Karpas-422 (cell line): ENCODE measurements at regions not wholly inside any gene's neighbourhood (a gene's known extent, or its start where the extent isn't known, plus 50 kb on each side); places are given as distances from the start of the nearest gene placed in this dataset.

Experiments used
- DNase-seq: peaks from one replicate; pipeline ENCODE4 v3.0.0-alpha.2; 2015
- H2AFZ ChIP-seq: fragments of 200-600 bp; sonication (generic); 2 replicates; pipeline ENCODE4 v1.6.1; 2014; ENCODE audit warnings: antibody characterized with exemption, low read length, mixed read lengths
- H3K27ac ChIP-seq: fragments of 200-600 bp; sonication (generic); 2 replicates; pipeline ENCODE4 v1.5.1; 2014; ENCODE audit warnings: mild to moderate bottlenecking, low read length, moderate library complexity
- H3K27me3 ChIP-seq: fragments of 200-600 bp; sonication (generic); 2 replicates; pipeline ENCODE4 v1.6.1; 2014; ENCODE audit warnings: low read length, mixed read lengths
- H3K36me3 ChIP-seq: fragments of 200-600 bp; sonication (generic); 2 replicates; pipeline ENCODE4 v1.6.1; 2014; ENCODE audit warnings: low read length, mixed read lengths; ENCODE audit not compliant: insufficient read depth
- H3K4me1 ChIP-seq: fragments of 200-600 bp; sonication (generic); 2 replicates; pipeline ENCODE4 v1.6.1; 2014; ENCODE audit warnings: mild to moderate bottlenecking, low read length, mixed read lengths
- H3K4me2 ChIP-seq: fragments of 200-600 bp; sonication (generic); 2 replicates; pipeline ENCODE4 v1.6.1; 2014; ENCODE audit warnings: low read length, low read depth, mild to moderate bottlenecking; ENCODE audit not compliant: poor library complexity, severe bottlenecking
- H3K4me3 ChIP-seq: fragments of 200-600 bp; sonication (generic); 2 replicates; pipeline ENCODE4 v1.5.1; 2014; ENCODE audit warnings: mild to moderate bottlenecking, antibody characterized with exemption, low read length, mixed read lengths
- H3K79me2 ChIP-seq: fragments of 200-600 bp; sonication (generic); 2 replicates; pipeline ENCODE4 v1.6.1; 2014; ENCODE audit warnings: mild to moderate bottlenecking, low read length, mixed read lengths
- H3K9ac ChIP-seq: fragments of 200-600 bp; sonication (generic); 2 replicates; pipeline ENCODE4 v1.6.0; 2014; ENCODE audit warnings: low read length
- H3K9me2 ChIP-seq: fragments of 200-600 bp; sonication (generic), shearing (Covaris generic); replicated peaks from 2 replicates; pipeline ENCODE4 v1.6.0; 2014; ENCODE audit warnings: mild to moderate bottlenecking, low read length, moderate library complexity; ENCODE audit not compliant: insufficient read depth
- H3K9me3 ChIP-seq: fragments of 300-700, 200-600 bp; sonication (generic); 2 replicates; pipeline ENCODE4 v1.6.1; 2014; ENCODE audit warnings: low read length, mixed read lengths
- H4K20me1 ChIP-seq: fragments of 200-600 bp; sonication (generic); 2 replicates; pipeline ENCODE4 v1.6.1; 2014; ENCODE audit warnings: mild to moderate bottlenecking, antibody characterized with exemption, low read length, low read depth; ENCODE audit not compliant: insufficient read depth

- Histone ChIP-seq H3K9me3 (no peaks in the 10 kb centered on the region), H3K4me3 (no peak overlapping the region), H3K36me3 (no peaks in the 10 kb centered on the region), H3K4me2 (no peak overlapping the region), H3K9ac (no peak overlapping the region), H4K20me1 (no peaks in the 10 kb centered on the region), H3K27ac (no peak overlapping the region), H3K4me1 (no peaks in the 10 kb centered on the region), H3K9me2 (no peaks in the 10 kb centered on the region), H2AFZ (no peak overlapping the region), H3K79me2 (no peaks in the 10 kb centered on the region), H3K27me3 (no peaks in the 10 kb centered on the region)
- no peak for DNase-seq
Measured at GRCh38 chr6:169932491-169932890, 181.1 kb downstream of the ERMARD start.

DNA sequence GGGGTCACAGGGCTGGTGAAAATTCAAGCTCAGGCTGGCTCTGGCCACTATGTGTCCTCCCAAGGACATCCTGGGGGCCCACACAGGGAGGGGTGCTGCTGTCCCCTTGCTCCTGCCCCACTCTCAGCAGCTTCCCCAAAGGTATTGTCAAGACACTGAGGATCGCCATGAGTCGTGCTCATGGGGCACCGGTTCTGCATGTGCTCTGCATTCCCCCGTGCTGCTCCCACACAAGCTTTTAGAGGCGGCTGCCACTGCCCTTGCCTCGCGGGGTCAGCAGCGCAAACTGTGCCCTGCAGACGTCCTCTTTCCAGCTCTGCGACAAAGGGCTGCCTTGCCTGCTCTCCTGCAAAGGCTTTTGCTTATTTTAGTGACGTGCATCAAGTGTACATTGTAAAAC is 179.8 kb downstream of the ERMARD start:
- no peak overlapping the region for H3K4me2 ChIP-seq
- no peak for DNase-seq
- no peak overlapping the region for H3K27ac ChIP-seq
- no peaks in the 10 kb centered on the region for H4K20me1 ChIP-seq
- no peaks in the 10 kb centered on the region for H3K9me3 ChIP-seq
- H3K9me2 ChIP-seq: no peaks in the 10 kb centered on the region
- H3K27me3 ChIP-seq: no peaks in the 10 kb centered on the region
- H3K36me3 ChIP-seq: no peaks in the 10 kb centered on the region
- H3K9ac ChIP-seq: no peak overlapping the region
- no peak overlapping the region for H3K4me3 ChIP-seq
- H3K4me1 ChIP-seq: no peaks in the 10 kb centered on the region
- H3K79me2 ChIP-seq: no peaks in the 10 kb centered on the region
- H2AFZ ChIP-seq: no peak overlapping the region

- peak; percentile 47 for DNase-seq
- H3K4me2 ChIP-seq: no peak overlapping the region
- no peak overlapping the region for H3K27ac ChIP-seq
- no peak overlapping the region for H3K9ac ChIP-seq
- no peaks in the 10 kb centered on the region for H3K9me3 ChIP-seq
- no peak overlapping the region for H2AFZ ChIP-seq
- H3K9me2 ChIP-seq: no peaks in the 10 kb centered on the region
- no peaks in the 10 kb centered on the region for H3K36me3 ChIP-seq
- no peaks in the 10 kb centered on the region for H4K20me1 ChIP-seq
- H3K4me3 ChIP-seq: no peak overlapping the region
- H3K4me1 ChIP-seq: no peaks in the 10 kb centered on the region
- no peaks in the 10 kb centered on the region for H3K27me3 ChIP-seq
- no peaks in the 10 kb centered on the region for H3K79me2 ChIP-seq
Measured at GRCh38 chr6:169930799-169931198, 179.4 kb downstream of the ERMARD start.

GRCh38 chr6:169927711-169928110 is 176.3 kb downstream of the ERMARD start:
- H3K4me1 ChIP-seq: no peaks in the 10 kb centered on the region
- no peaks in the 10 kb centered on the region for H3K9me2 ChIP-seq
- H3K27ac ChIP-seq: no peak overlapping the region
- H3K27me3 ChIP-seq: no peaks in the 10 kb centered on the region
- no peak overlapping the region for H3K4me3 ChIP-seq
- no peak overlapping the region for H3K4me2 ChIP-seq
- H4K20me1 ChIP-seq: no peaks in the 10 kb centered on the region
- no peak overlapping the region for H3K9ac ChIP-seq
- no peaks in the 10 kb centered on the region for H3K36me3 ChIP-seq
- no peaks in the 10 kb centered on the region for H3K79me2 ChIP-seq
- no peaks in the 10 kb centered on the region for H3K9me3 ChIP-seq
- DNase-seq: no peak
- no peak overlapping the region for H2AFZ ChIP-seq

DNA sequence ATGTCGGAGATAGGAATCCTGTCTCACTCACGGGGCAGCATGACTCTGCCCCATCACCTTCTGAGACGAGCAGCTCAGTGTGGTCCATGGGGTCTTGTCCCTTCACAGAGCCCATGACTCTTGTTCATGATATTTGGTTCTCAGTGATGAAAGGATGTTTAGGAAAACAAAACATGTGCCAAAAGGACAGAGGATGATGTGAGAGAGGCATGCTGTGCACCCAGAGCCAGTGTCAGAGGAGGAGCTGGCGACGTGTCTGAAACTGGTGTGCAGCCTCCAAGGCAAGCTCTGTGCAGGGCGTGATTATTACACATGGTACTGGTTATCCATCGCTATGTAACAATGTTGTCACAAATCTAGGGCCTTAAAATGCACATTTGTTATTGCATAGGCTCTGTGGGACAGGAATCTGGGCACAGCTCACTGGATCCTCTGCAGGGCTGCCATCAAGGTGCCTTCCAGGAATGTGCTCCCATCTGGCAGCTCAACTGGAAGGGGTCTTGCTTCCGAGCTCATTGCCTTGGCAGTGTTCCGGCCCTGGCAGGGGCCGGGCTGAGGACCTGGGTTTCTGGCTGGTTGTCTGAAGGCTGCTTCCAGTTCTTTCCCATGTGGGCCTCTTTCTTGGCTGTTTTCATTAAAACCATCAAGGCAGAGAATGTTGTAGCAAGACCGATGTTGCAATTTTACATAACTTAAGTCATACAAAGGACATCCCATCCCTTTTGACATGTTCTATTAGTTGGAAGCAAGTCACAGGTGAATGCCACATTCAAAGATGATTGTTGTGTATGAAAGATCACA is 175.4 kb downstream of the ERMARD start:
- Histone ChIP-seq H3K9ac (no peak overlapping the region), H3K4me2 (no peak overlapping the region), H3K4me3 (no peak overlapping the region), H3K36me3 (no peaks in the 10 kb centered on the region), H3K9me3 (no peaks in the 10 kb centered on the region), H2AFZ (no peak overlapping the region), H3K4me1 (no peaks in the 10 kb centered on the region), H4K20me1 (no peaks in the 10 kb centered on the region), H3K79me2 (no peaks in the 10 kb centered on the region), H3K9me2 (no peaks in the 10 kb centered on the region), H3K27me3 (no peaks in the 10 kb centered on the region), H3K27ac (no peak overlapping the region)
- no peak for DNase-seq

DNA sequence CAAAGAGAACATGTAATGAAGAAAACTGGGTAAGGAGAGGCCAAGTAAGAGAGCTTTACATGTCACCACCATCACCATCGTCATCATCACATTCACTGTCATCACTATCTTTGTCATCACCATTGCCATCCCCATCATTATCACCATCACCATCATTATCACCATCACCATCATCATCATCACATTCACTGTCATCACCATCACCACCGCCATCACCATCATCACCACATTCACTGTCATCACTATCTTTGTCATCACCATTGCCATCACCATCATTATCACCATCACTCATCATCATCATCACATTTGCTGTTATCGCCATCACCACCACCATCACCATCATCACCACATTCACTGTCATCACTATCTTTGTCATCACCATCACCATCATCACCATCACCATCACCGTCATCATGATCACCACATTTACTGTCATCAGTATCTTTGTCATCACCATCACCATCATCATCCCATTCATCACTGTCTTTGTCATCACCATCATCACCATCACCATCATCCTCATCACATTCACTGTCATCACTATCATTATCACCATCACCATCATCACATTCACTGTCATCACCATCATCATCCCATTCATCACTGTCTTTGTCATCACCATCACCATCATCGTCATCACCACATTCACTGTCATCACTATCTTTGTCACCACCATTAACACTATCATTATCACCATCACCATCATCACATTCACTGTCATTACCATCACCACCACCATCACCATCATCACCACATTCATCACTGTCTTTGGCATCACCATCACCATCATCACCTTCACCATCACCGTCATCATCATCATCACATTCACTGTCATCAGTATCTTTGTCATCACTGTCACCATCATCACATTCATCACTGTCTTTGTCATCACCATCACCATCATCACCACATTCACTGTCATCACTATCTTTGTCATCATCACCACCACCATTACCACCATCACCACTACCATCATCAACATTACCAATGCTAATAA is 172.3 kb downstream of the ERMARD start:
- Histone ChIP-seq H3K4me3 (no peak overlapping the region), H3K9me2 (no peaks in the 10 kb centered on the region), H4K20me1 (no peaks in the 10 kb centered on the region), H3K4me2 (no peak overlapping the region), H3K9ac (no peak overlapping the region), H3K9me3 (no peaks in the 10 kb centered on the region; the same call in 1 of the 2 replicates), H2AFZ (no peak overlapping the region), H3K27me3 (no peaks in the 10 kb centered on the region), H3K4me1 (no peaks in the 10 kb centered on the region), H3K79me2 (no peaks in the 10 kb centered on the region), H3K36me3 (no peaks in the 10 kb centered on the region), H3K27ac (no peak overlapping the region)
- no peak for DNase-seq

GRCh38 chr6:169921853-169922824 is 170.7 kb downstream of the ERMARD start:
- H3K36me3 ChIP-seq: no peaks in the 10 kb centered on the region
- no peak overlapping the region for H3K27ac ChIP-seq
- H3K4me1 ChIP-seq: no peaks in the 10 kb centered on the region
- no peaks in the 10 kb centered on the region for H3K79me2 ChIP-seq
- no peaks in the 10 kb centered on the region for H3K27me3 ChIP-seq
- H2AFZ ChIP-seq: no peak overlapping the region
- H3K9me3 ChIP-seq: no peaks in the 10 kb centered on the region; the same call in 1 of the 2 replicates
- no peak overlapping the region for H3K9ac ChIP-seq
- no peaks in the 10 kb centered on the region for H4K20me1 ChIP-seq
- no peaks in the 10 kb centered on the region for H3K9me2 ChIP-seq
- DNase-seq: no peak
- H3K4me2 ChIP-seq: no peak overlapping the region
- no peak overlapping the region for H3K4me3 ChIP-seq
